GM18867 (cell line): ENCODE measurements at regions not wholly inside any gene's neighbourhood (a gene's known extent, or its start where the extent isn't known, plus 50 kb on each side); places are given as distances from the start of the nearest gene placed in this dataset.

Source experiments
- ATAC-seq: cut with Tn5 transposase; IDR thresholded peaks from one replicate; pipeline ENCODE4 v1.9.1; 2021; ENCODE audit warnings: mild to moderate bottlenecking, moderate library complexity; ENCODE audit not compliant: unreplicated experiment

DNA sequence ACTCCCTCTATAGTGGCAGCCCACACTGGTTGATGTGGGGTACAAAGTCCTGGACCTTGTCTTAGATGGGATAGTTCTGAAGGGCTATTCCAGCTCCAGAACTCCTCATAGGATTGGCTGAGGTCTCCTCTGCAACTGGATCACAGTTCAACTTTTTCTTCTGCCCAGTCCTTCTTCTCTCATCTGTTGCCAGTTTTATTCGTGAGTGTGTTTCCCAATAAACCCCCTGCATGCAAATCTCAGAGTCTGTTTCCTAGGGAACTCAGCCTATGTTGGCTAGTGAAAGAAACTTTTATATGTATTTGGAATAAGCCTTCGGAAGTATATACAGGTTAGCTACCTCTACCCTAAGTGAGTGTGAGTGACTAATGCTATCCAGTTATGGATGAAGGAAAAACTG is 823.4 kb downstream of the SLC4A3 start:
- no peak for ATAC-seq

DNA sequence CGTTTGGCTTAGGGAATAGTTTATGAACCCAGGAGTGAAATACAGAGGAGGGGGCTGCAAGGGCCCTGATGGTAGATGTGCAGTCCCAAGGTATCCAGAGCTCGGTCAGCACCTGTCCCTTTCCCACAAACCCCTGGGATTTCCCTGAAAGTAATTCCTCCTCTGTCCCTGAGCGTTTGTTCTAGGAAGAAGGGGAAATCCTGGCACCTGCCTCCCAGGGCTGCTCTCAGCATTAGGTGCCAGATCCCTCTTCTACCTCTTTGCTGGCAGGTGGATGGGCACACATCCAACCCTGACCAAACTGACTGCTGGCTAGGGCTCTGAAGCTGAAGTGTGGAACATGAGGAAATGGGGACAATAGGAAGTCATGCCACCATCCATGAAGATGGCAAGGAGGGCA is 824.0 kb downstream of the SLC4A3 start:
- no peak for ATAC-seq

DNA sequence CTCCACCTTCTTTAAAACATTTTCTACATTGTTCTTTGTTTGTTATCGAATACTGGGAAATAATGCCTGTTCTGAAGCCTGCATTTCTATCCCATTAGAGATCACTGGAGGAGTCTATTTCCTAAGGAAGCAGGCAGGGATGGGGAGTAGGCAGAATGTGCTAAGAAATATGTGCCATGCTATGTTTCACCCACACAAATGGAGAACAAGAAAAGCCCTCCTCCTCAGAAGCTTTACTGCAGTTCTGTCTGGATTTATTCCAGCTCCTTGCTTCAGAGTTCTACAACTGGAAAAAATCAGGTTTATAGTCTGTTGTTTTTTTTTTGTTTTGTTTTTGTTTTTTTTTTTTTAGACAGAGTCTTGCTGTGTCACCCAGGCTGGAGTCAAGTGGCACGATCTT is 825.1 kb downstream of the SLC4A3 start:
- no peak for ATAC-seq

DNA sequence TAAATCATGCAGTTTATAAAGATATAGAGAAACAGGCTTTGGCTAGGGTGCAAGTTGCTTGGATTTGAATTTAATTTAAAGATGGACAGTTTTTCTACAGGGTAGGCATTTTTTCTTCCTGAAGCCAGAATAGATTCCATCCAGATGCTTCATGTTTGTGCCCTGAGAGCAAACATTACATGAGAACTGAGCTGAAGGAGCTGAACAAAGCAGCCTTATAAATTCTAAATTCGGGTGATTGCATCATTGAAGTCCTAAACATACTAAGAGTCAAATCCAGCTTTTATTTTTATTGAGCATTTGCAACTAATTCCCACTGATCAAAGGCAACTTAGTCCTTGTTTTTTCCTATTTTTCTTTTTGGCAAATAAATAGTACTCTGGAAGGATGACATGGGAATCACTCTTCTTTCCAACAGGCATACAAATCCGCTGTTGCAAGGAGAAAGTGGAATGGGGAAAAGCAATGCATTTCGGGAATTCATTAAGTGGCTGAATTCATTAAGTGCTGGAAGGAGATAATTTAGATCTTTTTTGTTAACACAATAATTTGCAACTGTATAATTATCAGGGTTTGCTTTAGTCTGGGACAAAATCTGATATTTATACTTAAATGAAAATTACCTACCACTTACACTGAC is 828.0 kb downstream of the SLC4A3 start:
- ATAC-seq, result no peak

DNA sequence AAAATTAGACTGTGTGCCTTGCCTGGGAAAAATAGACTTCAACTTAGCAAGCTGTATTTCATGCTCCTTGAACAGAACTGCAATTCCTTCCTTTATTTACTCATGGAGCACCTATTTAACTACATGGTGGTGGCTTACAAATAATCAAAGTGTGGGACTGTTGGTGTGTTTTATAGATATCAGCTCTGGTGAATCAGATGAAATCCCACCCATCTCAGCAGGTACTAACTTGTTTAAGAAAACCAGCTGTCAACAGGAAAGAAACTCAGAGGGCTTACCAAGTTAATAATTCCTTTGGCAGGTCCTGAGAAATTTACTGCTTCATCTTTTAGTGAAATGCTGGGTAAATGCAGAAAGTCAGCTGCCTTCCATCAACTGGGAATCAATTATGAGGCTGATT is 830.6 kb downstream of the SLC4A3 start:
- ATAC-seq, result no peak

DNA sequence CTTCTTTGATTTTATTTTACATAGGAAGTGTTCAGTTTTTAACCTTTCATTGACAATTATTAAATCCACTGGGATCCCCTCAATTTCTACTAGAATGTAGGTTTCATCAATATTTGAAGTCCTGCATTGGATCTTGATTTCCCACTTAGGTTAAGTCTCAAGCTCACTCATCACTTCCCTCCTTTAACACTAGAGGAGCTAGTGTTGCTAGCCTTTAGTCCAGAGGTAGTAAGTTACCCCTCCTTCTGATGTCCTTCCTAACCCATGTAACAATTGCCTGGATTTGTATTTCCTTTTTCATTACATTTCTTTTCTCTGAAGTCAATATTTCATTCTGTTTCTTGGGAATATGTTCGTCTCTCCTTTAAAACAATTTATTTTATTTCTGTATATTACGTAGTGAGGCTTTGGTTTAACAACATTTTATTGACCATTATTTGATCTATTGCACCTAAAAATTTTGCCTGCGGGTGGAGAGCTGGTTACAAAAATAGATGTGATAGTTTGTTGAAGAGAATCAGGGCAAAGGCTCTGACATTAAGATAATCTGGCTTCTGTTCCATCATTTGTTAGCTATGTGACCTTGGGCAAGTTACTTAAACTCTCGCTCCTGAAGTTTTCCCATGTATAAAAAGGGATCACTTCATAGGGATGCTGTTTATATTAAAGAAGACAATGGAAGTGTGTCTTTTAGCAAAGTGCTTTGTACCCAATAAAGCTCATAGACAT is 833.0 kb downstream of the SLC4A3 start:
- ATAC-seq, result no peak

- ATAC-seq, result no peak
These were observed 836.4 kb downstream of the SLC4A3 start for GRCh38 chr2:220463876-220464275.

- no peak for ATAC-seq
These were observed 838.3 kb downstream of the SLC4A3 start for GRCh38 chr2:220465700-220466099.

DNA sequence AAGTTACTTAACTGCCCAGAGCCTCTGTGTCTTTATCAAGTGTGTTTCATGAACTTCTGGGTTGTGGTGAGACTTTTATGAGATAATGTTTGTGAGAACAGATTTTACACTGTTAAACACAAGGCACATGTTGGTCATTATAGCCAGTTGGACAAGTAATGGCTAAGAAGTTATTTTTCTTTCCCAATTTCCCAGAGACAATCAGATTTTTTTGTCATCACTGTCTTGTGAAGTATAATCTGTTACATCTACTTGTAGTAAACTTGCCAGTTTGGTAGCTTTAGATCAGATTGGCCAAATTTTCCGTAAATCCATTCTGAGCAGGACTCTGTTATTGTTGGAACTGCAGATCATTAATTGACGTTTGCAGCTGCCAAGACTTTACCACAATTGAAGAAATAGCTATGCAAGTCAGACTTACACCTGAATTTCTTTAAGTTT is 838.8 kb downstream of the SLC4A3 start:
- ATAC-seq, result no peak

DNA sequence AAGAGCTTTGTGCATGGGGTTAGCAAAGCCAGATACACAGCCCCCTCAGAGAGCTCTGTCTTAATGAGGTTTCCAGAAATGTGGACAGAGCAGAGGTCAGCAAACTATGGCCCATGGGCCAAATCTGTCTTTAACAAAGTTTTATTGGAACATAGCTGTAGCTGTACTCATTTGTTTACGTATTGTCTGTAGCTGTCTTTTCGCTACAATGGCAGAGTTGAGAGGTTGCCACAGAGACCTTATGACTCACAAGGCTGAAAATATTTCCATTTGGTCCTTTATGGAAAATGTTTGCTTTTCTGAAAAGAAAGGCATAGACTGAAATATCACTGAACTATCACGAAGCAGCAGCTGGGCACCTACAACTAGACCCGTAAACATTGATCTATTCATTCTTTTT is 841.8 kb downstream of the SLC4A3 start:
- no peak for ATAC-seq

DNA sequence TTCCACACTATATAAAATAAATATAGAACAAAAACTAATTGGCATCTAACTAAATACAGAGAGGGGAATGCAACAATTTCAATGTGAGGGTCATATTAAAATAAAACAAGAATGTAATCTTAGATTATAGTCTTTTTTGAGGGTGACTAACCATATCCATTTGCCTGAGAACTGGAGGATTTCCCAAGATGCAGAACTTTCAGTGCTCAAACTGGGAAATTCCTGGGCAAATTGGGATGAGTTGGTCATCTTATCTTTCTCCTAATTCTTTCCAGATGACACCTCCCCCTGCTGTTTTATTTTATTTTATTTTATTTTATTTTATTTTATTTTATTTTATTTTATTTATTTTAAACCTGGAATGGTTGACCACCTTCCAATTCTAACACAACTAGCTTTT is 846.2 kb downstream of the SLC4A3 start:
- ATAC-seq, result no peak

- no peak for ATAC-seq
These were observed 849.4 kb downstream of the SLC4A3 start for GRCh38 chr2:220476877-220477276.

DNA sequence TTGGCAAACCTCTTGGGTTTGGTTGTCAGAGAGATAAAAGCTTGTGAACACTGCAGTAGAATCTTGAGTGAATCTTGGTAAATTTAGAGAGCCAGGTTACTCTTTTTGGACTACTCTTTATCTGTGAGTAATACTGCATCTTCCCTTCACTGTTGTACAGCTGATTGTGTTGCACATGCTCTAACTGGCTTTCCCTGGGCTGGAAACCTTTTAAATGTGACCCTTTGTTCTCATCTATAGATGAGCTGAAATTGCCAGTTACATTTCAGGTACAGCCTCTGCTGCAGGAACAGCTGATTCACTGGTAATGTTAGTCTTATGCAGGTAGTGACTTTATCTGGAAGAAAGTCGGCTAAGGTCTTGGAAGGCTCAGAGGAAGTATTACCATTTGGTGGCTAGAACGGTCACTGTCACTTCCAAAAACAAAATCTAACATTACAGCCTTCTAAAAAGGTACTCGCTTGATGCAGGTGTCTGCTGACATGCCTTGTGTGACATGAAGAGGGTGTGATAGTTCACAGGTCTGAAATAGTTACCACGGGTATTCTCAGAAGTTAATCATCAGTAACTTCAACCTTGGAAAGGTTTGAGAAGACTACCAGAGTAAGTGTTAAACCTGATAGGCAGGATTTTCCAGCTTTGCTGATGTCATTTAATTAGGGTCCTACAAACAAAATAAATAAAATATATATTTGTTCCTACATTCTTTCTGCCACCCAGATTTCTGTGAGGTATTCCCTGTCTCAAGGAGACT is 851.1 kb downstream of the SLC4A3 start:
- no peak for ATAC-seq

- ATAC-seq, result no peak
These were observed 855.3 kb downstream of the SLC4A3 start for GRCh38 chr2:220482716-220483115.

GRCh38 chr2:220489121-220489520 is 861.7 kb downstream of the SLC4A3 start:
- ATAC-seq, result no peak

GRCh38 chr2:220491670-220492069 is 864.2 kb downstream of the SLC4A3 start:
- ATAC-seq, result no peak

DNA sequence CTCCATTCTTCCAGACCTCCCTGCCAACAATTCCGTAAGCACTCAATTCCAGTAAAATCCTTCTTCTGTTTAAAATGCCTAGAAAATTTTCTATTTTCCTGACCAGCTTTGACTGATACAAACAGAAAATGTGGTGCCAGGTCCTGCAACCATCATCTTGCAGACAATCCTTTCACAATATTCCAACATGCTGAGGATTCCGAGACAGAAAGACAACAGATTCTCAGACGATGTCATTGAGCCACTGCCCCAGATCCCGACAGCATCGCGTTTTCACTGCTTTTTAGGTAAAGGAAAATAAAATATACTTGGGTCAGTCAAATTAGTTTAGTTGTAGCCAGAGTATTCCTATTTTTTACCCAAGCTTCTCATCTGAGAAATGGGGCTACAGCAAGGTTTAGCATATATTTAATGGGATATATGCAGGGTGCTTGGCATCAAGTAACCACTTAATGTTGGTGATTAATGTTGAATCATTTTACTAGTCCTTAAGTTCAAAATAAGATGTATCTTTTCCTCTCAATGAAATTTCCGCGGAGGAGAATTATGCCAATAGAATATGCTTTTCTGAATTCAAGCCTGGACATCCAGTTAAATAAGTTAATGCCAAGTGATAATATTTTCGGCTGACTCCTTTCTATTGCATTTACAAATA is 866.6 kb downstream of the SLC4A3 start:
- no peak for ATAC-seq

DNA sequence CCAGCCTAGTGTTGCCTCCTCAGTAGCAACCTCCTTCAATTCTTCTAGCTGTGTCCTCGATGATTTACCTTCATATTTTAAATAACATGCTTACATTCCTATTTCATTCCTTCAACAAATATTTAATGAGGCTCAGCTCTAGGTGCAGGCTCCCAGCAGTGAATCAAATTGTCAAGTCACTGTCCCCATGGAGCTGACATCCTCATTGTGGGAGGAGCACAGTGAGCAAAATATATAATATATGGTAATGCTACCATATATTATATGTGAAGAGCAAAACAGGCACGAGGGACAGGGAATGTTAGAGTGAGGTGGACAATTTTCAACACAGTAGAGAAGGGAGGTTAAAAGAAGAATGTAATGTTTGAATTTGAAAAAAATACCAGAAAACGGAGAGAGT is 869.1 kb downstream of the SLC4A3 start:
- no peak for ATAC-seq

DNA sequence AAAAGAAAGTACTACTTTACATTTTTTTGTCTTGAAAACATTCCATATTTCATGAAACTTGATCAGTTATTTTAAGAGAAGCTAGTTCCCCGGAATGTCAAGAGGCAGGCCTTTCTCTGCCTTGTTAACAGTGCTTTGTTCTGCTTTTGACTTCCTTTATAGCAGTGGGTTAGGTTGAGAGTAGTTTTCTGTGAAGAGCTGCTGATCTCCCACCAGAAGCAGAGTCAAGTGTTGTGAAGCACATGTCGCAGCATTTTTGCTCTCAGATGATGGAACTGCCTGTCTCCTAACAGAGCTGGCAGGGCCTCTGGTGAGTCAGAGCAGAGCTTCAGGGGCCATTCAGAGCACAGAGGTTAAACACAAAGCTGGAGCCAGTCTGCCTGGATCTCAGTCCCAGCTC is 871.8 kb downstream of the SLC4A3 start:
- no peak for ATAC-seq

GRCh38 chr2:220502539-220502938 is 875.1 kb downstream of the SLC4A3 start:
- ATAC-seq, result no peak

- ATAC-seq, result no peak
These were observed 876.0 kb downstream of the SLC4A3 start for GRCh38 chr2:220503431-220503830.
